Fibroblast of the conjunctiva (primary cell): ENCODE measurements at regions not wholly inside any gene's neighbourhood (a gene's known extent, or its start where the extent isn't known, plus 50 kb on each side); places are given as distances from the start of the nearest gene placed in this dataset.
"Not testable (repeated sequence)": the region's sequence is repeated elsewhere in the genome, so short reads cannot be mapped to it uniquely, and the experiment has no call there.

Experiments
- DNase-seq: peaks from one replicate; pipeline ENCODE4 v3.0.0-alpha.2; 2010; ENCODE audit warnings: low read depth

DNA sequence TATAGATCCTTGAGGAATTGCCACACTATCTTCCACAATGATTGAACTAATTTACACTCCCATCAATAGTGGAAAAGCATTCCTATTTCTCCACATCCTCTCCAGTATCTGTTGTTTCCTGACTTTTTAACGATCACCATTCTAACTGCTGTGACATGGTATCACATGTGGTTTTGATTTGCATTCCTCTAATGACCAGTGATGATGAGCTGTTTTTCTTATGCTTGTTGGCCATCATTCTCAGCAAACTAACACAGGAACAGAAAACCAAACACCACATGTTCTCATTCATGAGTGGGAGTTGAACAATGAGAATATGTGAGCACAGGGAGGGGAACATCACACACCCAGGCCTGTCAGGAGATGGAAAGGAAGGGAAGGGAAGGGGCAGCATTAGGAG, 411.8 kb downstream of the BTG1 start:
- DNase-seq: not testable (repeated sequence)

DNA sequence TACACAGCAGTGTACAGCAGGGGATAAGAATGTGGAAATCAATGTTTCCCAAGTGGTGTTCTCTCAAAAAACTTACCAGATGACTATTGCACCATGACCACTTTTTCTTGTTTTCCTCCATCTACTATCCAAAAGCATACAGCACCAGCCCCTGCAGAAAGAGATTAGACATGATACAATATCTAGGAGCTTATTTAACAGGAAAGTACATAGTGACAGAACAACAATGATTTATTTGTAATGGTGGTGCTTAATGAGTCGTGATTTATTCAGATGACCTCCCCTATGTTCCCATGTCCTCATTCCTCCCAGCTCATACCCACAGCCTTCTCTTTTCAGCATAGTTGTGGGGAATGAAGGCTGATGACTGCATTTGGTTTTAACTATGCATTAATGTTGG, 413.6 kb downstream of the BTG1 start:
- peak; percentile 18 for DNase-seq

DNA sequence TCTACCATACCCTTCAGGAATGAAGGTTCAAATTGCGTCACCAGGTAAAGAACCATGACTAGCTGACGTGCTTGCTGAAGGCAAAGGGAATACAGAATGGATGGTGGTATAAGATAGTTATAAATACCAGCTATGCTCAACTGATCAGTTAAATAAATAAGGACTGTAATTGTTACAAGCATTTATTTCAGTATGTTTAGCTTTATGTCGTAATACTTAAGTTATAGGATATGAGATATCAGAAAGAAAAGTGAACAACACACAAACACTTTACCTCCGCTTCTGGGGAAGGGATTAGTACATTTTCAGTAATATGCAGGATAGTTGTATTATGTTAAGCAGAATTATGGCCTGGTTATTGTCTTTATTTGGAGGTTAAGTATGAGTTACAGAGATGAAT, 416.1 kb downstream of the BTG1 start:
- no peak for DNase-seq

DNA sequence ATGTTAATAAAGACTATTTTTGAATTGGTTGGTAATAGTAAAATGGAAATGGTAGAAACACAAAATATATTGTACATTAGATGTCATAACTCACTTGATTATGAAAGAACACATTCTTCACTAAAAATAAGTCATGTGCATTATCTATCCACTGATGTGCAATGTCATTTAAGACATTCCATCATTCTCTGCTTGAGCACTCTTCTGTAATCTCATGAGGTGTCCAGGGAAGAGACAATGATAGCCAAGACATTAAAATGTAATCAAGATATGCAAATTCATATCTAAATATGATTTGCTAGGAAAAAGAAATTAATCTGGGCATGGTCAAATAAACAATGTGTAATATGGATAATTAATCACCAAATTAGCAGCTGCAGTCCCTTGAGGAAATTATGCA, 422.5 kb downstream of the BTG1 start:
- no peak for DNase-seq

DNA sequence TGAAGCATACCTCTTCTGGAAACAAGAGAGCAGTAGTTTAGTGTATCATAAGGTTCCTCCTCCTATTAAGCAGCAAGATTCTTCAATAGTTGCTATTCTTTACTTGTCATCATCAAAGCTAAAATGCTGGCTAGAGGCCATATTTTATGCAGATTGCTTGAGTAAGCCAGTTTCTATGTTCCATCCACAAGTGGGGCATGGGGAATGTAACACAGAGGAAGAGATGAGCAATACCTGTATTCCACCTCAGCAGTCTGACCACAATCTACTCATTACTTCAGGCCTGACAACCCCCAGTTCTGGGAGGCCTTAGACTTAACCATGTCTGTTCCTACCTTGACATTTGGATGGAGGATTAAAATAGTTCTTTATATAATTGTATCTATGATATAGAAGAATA, 423.6 kb downstream of the BTG1 start:
- DNase-seq: no peak

DNA sequence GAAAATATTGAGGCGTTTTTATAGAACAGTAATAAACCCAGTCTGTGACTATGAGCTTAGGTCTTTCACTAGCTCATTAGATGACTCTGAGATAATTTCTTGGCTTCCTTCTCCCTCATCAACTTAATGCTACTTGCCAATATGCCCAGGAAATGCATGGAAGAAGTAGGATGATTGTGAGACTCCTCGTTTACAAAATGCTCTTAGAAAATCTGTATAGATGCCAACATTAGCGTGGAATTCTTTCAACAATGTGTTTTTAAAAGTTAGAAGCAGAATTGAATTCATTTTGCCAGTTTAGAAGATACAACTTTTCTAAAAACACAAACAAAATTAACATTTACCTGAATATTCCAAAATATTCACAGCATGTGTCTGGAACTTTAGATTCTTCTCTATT, 424.6 kb downstream of the BTG1 start:
- no peak for DNase-seq

DNA sequence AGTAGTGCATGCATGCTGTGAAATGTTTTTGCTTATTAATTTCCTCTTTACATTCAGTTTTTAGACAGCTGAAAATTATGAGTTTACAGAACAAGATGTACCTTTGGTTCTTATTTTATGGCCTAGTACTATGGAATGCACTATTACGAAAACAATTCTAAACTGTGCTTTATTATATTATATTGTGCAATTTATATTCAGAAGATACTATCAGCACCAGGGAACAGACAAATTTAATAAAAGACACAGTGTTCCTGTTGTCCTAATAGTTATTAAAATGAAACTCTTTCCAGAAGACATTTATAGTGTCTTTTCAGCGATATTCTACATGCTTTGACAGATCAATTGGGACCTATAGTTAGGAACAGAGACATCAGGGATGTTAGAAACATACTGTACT, 427.3 kb downstream of the BTG1 start:
- no peak for DNase-seq

DNA sequence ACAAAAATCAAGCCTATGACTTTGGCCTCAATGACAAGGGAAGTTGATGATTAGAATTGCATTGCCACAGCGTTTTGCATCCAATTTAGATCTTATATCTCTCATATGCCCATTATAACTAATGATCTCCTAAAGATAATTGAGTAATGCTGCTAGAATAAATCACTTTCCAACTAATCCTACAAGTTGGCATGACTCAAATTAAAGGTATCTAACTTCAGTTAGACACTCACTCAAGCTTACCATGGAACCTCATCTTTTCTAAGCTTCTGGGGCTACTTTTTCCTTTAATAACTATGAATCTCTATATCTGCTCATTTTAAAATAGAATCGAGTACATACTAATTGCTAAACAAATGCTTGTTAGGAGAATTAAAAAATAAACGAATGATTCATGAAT, 427.8 kb downstream of the BTG1 start:
- no peak for DNase-seq

- not testable (repeated sequence) for DNase-seq
Observed at GRCh38 chr12:91711925-91712324, 433.7 kb downstream of the BTG1 start.

DNA sequence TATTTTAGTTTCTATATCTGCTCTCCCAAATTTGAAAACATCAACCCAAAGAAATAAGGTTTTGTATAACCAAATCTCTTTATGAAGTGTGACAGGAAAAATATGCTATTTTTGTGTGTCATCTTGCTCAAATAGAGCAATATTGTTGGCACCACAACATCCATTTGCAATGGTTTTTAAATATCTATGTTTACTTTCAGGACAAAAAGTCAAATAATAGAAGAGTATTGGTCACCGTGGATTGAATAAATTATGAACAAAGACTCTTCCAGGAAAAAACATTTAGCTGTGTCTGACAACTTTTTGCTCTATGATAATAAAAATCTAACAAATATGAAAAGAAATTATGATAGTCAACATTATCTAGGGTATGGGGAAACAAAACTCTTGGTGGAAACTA, 439.2 kb downstream of the BTG1 start:
- no peak for DNase-seq

DNA sequence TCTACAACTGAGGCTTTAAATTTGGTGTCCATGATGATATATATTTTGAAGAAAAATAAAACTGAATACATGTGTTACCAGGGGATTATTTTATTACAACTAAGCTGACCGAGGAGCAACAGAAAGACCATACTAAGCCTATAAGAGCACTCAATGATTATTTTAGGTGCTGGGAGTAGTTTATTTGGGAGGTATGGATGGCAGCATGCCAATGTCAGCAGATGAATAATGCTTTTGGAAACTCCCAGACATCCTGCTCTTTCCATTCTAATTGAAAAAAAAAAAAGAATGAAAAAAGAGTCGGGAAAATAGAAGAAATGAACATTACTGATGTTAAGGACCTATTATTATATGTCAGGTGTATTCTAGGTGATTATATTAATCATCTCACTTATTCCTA, 441.2 kb downstream of the BTG1 start:
- DNase-seq: peak; percentile 40

DNA sequence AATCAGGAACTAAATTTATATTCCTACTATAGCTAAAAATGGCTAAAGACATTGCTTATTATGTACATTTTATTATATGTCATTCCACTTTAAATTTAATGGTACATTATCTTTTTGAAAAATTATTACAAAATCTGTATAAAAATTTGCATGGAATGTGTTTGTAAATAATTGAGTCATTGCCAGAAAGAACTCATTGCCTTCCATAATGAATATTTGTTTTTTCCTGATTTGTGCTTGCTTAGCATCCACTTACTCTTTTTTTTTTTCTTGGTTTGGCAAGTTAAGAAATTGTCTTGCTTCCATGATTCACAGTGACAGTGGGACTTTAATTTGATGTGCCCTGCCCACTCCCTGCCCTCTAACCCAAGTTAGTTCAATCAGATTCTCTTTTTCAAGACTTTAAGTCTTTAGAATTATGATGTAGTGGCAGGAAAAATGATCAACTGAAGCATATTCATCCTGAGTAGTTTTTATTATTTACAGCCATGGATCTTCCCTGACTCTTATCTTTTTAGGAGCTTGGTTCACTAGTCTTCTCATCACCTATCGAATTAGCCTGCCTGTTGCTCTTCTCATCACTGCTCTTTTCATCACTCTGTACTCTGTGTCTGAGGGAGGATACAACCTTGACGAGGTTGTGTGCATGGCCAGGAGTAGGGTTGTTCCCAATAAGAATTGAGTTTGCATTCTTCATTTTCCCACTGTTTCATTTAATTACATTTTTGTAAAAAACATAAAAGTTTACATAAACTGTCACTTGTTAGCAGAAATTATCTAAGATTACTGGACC, 442.0 kb downstream of the BTG1 start:
- DNase-seq: no peak

DNA sequence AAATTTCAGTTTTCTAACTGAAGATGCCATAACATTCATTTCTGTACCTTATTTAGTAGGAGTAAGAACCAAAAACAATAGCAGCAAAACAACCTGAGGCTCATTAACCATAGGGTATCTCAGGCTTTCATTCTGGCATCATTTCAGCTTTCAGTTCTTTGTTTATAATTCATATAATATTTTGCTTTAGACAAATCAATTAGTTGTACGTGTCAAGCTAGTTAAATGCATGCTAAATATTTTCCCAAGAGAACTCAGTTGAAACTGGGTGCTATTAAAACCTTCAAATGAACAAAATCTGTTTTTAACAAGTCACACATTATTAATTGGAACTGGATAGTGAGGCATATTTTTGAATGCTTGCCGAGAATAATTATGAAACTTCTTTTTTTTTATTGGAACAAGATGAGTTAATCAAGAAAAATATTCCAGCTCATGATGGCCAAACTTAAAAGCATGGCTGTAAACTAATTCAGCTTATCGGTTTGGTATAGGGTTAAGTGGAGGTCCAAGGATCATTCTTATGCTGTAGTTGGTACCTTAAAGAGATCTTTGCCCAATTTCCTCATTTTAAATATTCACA, 442.7 kb downstream of the BTG1 start:
- DNase-seq: no peak

GRCh38 chr12:91695964-91696363, 449.7 kb downstream of the BTG1 start:
- DNase-seq: no peak

- DNase-seq: not testable (repeated sequence)
Observed at GRCh38 chr12:91695406-91695805, 450.2 kb downstream of the BTG1 start.

DNA sequence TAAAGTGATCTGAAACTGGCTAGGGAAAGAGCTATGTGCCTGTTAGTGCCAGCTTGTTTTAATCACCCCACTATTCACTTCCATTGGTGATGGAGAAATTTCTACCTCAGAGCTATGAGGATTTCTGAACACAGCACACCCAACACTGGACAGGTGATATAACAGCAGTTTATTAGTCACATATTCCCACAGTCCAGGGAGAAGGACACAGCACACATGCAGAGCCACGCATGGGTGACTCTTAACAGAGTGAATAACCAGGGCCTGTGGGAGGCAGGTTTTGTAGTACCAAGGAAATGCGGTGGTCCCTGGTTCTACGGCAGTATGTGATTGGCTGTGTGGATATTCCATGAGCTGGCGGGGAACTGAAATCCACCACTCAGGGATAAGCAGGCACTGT, 455.1 kb downstream of the BTG1 start:
- DNase-seq: no peak

GRCh38 chr12:91687052-91688017, 458.3 kb downstream of the BTG1 start:
- no peak for DNase-seq

DNA sequence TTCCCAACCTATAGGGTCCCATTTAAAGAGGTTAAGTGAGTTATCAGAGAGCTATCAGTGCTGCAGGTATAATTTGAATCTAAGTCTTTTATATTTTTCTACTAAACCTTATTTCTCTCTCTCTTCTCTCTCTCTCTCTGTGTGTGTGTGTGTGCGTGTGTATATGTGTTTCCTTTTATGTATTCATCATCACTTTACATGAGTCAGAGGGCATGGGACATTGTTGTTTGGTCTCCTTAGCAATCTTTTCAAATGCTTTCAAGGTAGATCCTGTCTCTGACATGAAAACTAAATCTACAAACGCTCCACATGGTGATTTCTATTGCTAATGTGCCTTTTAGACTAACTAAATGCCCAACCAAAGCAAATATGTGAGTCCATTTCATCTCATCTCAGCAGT, 459.7 kb downstream of the BTG1 start:
- no peak for DNase-seq

DNA sequence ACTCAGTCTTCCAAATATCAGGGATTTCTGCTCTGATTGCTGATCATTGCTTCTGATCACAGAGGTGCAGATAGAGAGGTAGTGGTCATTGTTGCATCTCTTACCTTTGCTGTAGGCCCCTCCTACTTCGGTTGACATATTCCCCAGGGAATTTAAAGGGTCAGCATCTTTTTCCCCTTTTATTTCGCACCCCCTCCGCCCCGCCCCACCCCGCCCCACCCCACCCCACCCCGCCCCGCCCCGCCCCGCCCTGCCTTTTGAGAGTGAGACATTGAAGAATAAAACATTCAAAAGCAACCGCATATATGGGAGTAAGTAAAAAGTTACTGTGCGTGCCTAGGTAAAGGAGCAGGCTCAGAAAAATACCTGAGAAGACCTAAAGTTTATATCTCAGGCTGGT, 463.9 kb downstream of the BTG1 start:
- DNase-seq: no peak

GRCh38 chr12:91680864-91681263, 464.8 kb downstream of the BTG1 start:
- DNase-seq: no peak

DNA sequence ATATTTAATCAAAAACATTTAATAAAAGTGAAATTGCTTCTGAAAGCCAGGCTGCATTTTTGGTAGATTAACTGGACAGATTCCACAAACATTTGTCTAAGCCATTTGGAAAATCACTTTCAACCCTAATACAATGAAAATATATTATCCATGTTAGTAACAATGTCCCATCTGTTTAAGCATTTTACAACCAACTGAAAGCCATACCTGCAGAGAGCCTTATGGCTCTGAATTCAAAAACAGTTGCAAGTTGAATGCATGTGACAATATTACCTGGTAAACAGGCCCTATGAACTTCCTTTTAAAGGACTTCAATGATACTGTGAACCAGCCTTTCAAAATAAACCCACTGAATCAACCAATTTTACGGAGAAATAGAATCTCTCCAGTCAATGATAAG, 468.1 kb downstream of the BTG1 start:
- no peak for DNase-seq

DNA sequence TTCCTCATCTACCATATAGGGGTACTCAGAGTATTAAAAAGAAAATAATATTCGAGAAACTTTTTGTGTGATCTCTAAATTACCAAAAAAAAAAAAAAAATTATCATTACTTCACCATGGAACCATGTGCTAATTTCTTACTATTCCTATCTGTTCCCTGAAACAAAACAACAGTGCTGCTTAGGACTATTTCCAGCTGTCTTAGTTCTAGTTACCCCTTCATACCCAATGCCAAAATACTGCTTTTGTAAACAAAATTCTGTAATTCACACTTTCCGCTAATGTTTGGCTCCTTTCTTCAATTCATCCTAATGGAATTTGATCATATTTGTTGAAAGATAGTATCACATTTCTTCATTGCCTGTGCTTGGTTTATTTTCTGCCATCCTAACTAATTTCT, 470.2 kb downstream of the BTG1 start:
- DNase-seq: no peak

DNA sequence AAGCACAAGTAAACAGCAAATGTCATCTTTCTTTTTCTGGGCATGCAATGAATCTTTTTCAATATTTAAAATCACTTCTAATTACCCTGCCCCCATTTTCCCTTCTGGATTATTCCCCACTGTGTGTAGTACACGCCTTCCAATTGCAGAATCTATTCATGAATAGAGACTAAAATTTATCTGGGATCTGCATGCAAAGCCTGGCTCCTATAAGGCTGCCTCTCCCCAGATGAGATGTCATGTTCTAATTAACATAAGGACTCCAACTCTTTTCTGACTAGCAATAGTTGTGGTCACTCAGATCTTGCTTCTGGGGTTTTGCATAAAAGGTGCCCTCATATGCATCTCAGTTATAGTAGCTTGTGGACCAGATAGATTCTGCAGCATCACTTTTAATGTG, 473.5 kb downstream of the BTG1 start:
- no peak for DNase-seq
